Activated CD8-positive, alpha-beta T cell treated with anti-CD3 and anti-CD28 coated beads for 36 hours (primary cell): ENCODE measurements at regions not wholly inside any gene's neighbourhood (a gene's known extent, or its start where the extent isn't known, plus 50 kb on each side); places are given as distances from the start of the nearest gene placed in this dataset.
"Not testable (repeated sequence)": the region's sequence is repeated elsewhere in the genome, so short reads cannot be mapped to it uniquely, and the experiment has no call there.

Source experiments
- ATAC-seq: fragments of 200-7000 bp; cut with Tn5 transposase; one replicate; pipeline ENCODE4 v1.10.0; 2021; ENCODE audit warnings: mild to moderate bottlenecking, moderate library complexity
- CTCF ChIA-PET: fragments of 350-600 bp; sonication (Branson Sonifier 250); formaldehyde crosslinking; loops from one replicate; lab custom pipeline; 2021; ENCODE audit warnings: antibody characterized with exemption; lab: Charles Lee
- POLR2A ChIA-PET: fragments of 350-600 bp; sonication (Branson Sonifier 250); formaldehyde crosslinking; loops from one replicate; lab custom pipeline; 2021; ENCODE audit warnings: antibody characterized with exemption; lab: Charles Lee
- DNase-seq: peaks from one replicate; pipeline ENCODE4 v3.0.0-alpha.2; 2020
- H3K27ac Mint-ChIP-seq: one replicate; pipeline ENCODE4 v1.8.0; 2021; ENCODE audit warnings: mild to moderate bottlenecking, mixed read lengths
- H3K27me3 Mint-ChIP-seq: one replicate; pipeline ENCODE4 v1.8.0; 2021; ENCODE audit warnings: mixed read lengths
- H3K36me3 Mint-ChIP-seq: one replicate; pipeline ENCODE4 v1.8.0; 2021; ENCODE audit warnings: low read depth, mixed read lengths
- H3K4me1 Mint-ChIP-seq: one replicate; pipeline ENCODE4 v1.8.0; 2021; ENCODE audit warnings: low read depth, mixed read lengths
- H3K4me3 Mint-ChIP-seq: one replicate; pipeline ENCODE4 v1.8.0; 2021; ENCODE audit warnings: mild to moderate bottlenecking, moderate library complexity, mixed read lengths
- H3K9me3 Mint-ChIP-seq: one replicate; pipeline ENCODE4 v1.8.0; 2021; ENCODE audit warnings: mixed read lengths
- intact Hi-C: fragments of 100-400 bp; cut with micrococcal nuclease; formaldehyde crosslinking; loops from one replicate; pipeline ENCODE4 v1.10.0; 2022
- TF ChIP-seq, protein P1 (sequence below): fragments of 200-600 bp; IDR thresholded peaks from one replicate; pipeline ENCODE4 v1.8.0; 2022; ENCODE audit warnings: antibody characterized with exemption, mild to moderate bottlenecking

- TF ChIP-seq, protein P1, sequence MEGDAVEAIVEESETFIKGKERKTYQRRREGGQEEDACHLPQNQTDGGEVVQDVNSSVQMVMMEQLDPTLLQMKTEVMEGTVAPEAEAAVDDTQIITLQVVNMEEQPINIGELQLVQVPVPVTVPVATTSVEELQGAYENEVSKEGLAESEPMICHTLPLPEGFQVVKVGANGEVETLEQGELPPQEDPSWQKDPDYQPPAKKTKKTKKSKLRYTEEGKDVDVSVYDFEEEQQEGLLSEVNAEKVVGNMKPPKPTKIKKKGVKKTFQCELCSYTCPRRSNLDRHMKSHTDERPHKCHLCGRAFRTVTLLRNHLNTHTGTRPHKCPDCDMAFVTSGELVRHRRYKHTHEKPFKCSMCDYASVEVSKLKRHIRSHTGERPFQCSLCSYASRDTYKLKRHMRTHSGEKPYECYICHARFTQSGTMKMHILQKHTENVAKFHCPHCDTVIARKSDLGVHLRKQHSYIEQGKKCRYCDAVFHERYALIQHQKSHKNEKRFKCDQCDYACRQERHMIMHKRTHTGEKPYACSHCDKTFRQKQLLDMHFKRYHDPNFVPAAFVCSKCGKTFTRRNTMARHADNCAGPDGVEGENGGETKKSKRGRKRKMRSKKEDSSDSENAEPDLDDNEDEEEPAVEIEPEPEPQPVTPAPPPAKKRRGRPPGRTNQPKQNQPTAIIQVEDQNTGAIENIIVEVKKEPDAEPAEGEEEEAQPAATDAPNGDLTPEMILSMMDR: no peak
- ATAC-seq: no peak
Observed at GRCh38 chr12:20057398-20057797, 310.9 kb upstream of the PDE3A start.

DNA sequence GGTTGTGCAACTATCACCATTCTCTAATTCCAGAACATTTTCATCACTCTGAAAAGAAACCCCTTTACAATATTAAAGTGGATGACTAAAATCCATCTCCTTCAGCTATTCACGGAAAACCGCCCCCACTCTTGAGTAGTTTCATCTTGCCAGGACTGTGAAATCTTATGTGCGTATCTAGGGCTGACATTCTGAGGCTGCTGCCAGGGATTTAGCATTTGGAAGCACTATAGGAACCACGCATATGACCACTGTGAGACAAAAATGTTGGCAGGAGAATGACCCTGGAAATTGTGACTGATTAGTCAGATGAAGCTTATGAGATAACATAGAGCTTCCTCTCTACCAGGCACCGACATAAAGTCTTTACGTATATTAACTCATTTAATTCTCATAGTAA is 305.2 kb upstream of the PDE3A start:
- Mint-ChIP-seq H3K4me1 (no peaks in the 10 kb centered on the region), H3K9me3 (peaks cover 5% of the 10 kb centered on the region), H3K4me3 (no peak overlapping the region), H3K27ac (no peak overlapping the region), H3K36me3 (no peaks in the 10 kb centered on the region), H3K27me3 (no peaks in the 10 kb centered on the region)
- intact Hi-C loops: no loop called here
- ChIA-PET CTCF (no interaction called here), POLR2A (no interaction called here)
- DNase-seq (no peak), ATAC-seq (no peak)
- TF ChIP-seq, protein P1: no peak

More at GRCh38 chr12:20057398-20057797, 310.9 kb upstream of the PDE3A start:
- Mint-ChIP-seq H3K4me1 (no peaks in the 10 kb centered on the region), H3K36me3 (no peaks in the 10 kb centered on the region), H3K27ac (no peak overlapping the region), H3K9me3 (peaks cover 3% of the 10 kb centered on the region), H3K4me3 (no peak overlapping the region), H3K27me3 (peaks cover 1% of the 10 kb centered on the region)
- POLR2A ChIA-PET: interaction anchor here (0.6 kb wide), 1 partner anchor 1407 kb away, joined by 3 read pairs; no protein-coding TSS in a partner anchor
- no peak for DNase-seq
- CTCF ChIA-PET: no interaction called here
- intact Hi-C loops: no loop called here

- ChIA-PET CTCF (no interaction called here), POLR2A (no interaction called here)
- intact Hi-C loops: no loop called here
- Mint-ChIP-seq H3K27me3 (no peaks in the 10 kb centered on the region), H3K36me3 (no peaks in the 10 kb centered on the region), H3K4me1 (no peaks in the 10 kb centered on the region), H3K27ac (no peak overlapping the region), H3K4me3 (no peak overlapping the region), H3K9me3 (peaks cover 3% of the 10 kb centered on the region)
- TF ChIP-seq, protein P1: no peak
- ATAC-seq (no peak), DNase-seq (no peak)
Observed at GRCh38 chr12:20077618-20078017, 290.7 kb upstream of the PDE3A start.

- H3K4me1 Mint-ChIP-seq: no peaks in the 10 kb centered on the region
- ATAC-seq (no peak), DNase-seq (no peak)
- no peak overlapping the region for H3K27ac Mint-ChIP-seq
- intact Hi-C loops: no loop called here
- no peaks in the 10 kb centered on the region for H3K27me3 Mint-ChIP-seq
- TF ChIP-seq, protein P1: no peak
- H3K9me3 Mint-ChIP-seq: no peaks in the 10 kb centered on the region
- no peaks in the 10 kb centered on the region for H3K36me3 Mint-ChIP-seq
- ChIA-PET POLR2A (no interaction called here), CTCF (no interaction called here)
- H3K4me3 Mint-ChIP-seq: no peak overlapping the region
Observed at GRCh38 chr12:20089077-20089476, 279.3 kb upstream of the PDE3A start.

GRCh38 chr12:20093190-20093810 is 275.0 kb upstream of the PDE3A start:
- H3K27me3 Mint-ChIP-seq, intact Hi-C loops, H3K4me1 Mint-ChIP-seq, H3K9me3 Mint-ChIP-seq, H3K4me3 Mint-ChIP-seq, CTCF ChIA-PET, H3K27ac Mint-ChIP-seq, ATAC-seq, DNase-seq, POLR2A ChIA-PET, H3K36me3 Mint-ChIP-seq: not testable (repeated sequence)
